SJSA1 (cell line): ENCODE measurements at regions not wholly inside any gene's neighbourhood (a gene's known extent, or its start where the extent isn't known, plus 50 kb on each side); places are given as distances from the start of the nearest gene placed in this dataset.
"Not testable (repeated sequence)": the region's sequence is repeated elsewhere in the genome, so short reads cannot be mapped to it uniquely, and the experiment has no call there.

Experiments used
- DNase-seq, 2 experiments: peaks; one replicate each; pipeline ENCODE4 v3.0.0-alpha.2; 2015 to 2020; ENCODE audit warnings: low spot score in 2 of 2, low read depth in 1 of 2
- H3K27ac ChIP-seq: fragments of 250-450 bp; sonication (Bioruptor Pico); 2 replicates; pipeline ENCODE4 v1.5.1; 2020; ENCODE audit warnings: mild to moderate bottlenecking, moderate library complexity
- H3K27me3 ChIP-seq: fragments of 250-450 bp; sonication (Bioruptor Pico); replicated peaks from 2 replicates; pipeline ENCODE4 v1.5.1; 2020; ENCODE audit warnings: mild to moderate bottlenecking, moderate library complexity
- H3K36me3 ChIP-seq: fragments of 250-450 bp; sonication (Bioruptor Pico); 2 replicates; pipeline ENCODE4 v1.5.1; 2020; ENCODE audit warnings: mild to moderate bottlenecking
- H3K4me1 ChIP-seq: fragments of 250-450 bp; sonication (Bioruptor Pico); replicated peaks from 2 replicates; pipeline ENCODE4 v1.6.1; 2021; ENCODE audit warnings: mild to moderate bottlenecking
- H3K4me3 ChIP-seq: fragments of 250-450 bp; sonication (Bioruptor Pico); 2 replicates; pipeline ENCODE4 v1.5.1; 2020; ENCODE audit warnings: mild to moderate bottlenecking
- H3K9me3 ChIP-seq: fragments of 250-450 bp; sonication (Bioruptor Pico); replicated peaks from 2 replicates; pipeline ENCODE4 v1.5.1; 2020; ENCODE audit warnings: mild to moderate bottlenecking

GRCh38 chr22:44636502-44637206 is 65.3 kb upstream of the PRR5 start:
- H3K36me3 ChIP-seq, H3K27ac ChIP-seq, H3K4me1 ChIP-seq, DNase-seq, H3K4me3 ChIP-seq, H3K27me3 ChIP-seq, H3K9me3 ChIP-seq: not testable (repeated sequence)

- H3K4me1 ChIP-seq, H3K27me3 ChIP-seq, H3K9me3 ChIP-seq, DNase-seq, H3K4me3 ChIP-seq, H3K36me3 ChIP-seq, H3K27ac ChIP-seq: not testable (repeated sequence)
Measured at GRCh38 chr22:44635567-44635966, 66.4 kb upstream of the PRR5 start.

GRCh38 chr22:44634426-44635321 is 67.3 kb upstream of the PRR5 start:
- H3K4me1 ChIP-seq, result no peaks in the 10 kb centered on the region
- no peaks in the 10 kb centered on the region for H3K9me3 ChIP-seq
- H3K36me3 ChIP-seq, result no peaks in the 10 kb centered on the region
- H3K27ac ChIP-seq, result no peak overlapping the region
- no peaks in the 10 kb centered on the region; the same call in 1 of the 2 replicates for H3K27me3 ChIP-seq
- no peak overlapping the region for H3K4me3 ChIP-seq
- DNase-seq, result no peak

GRCh38 chr22:44633647-44634046 is 68.4 kb upstream of the PRR5 start:
- Histone ChIP-seq H3K9me3 (no peaks in the 10 kb centered on the region), H3K27me3 (no peaks in the 10 kb centered on the region; the same call in 1 of the 2 replicates), H3K36me3 (no peaks in the 10 kb centered on the region), H3K27ac (no peak overlapping the region), H3K4me1 (no peaks in the 10 kb centered on the region), H3K4me3 (no peak overlapping the region)
- DNase-seq, result no peak

- H3K4me3 ChIP-seq, result no peak overlapping the region
- H3K9me3 ChIP-seq, result no peaks in the 10 kb centered on the region
- H3K27ac ChIP-seq, result no peak overlapping the region
- H3K36me3 ChIP-seq, result no peaks in the 10 kb centered on the region
- H3K4me1 ChIP-seq, result no peaks in the 10 kb centered on the region
- H3K27me3 ChIP-seq, result no peaks in the 10 kb centered on the region; the same call in 1 of the 2 replicates
- no peak for DNase-seq
Measured at GRCh38 chr22:44632541-44633396, 69.2 kb upstream of the PRR5 start.

- H3K27me3 ChIP-seq, result no peaks in the 10 kb centered on the region; the same call in 1 of the 2 replicates
- H3K9me3 ChIP-seq, result no peaks in the 10 kb centered on the region
- H3K27ac ChIP-seq, result no peak overlapping the region
- no peak overlapping the region for H3K4me3 ChIP-seq
- DNase-seq, result no peak
- no peaks in the 10 kb centered on the region for H3K4me1 ChIP-seq
- H3K36me3 ChIP-seq, result no peaks in the 10 kb centered on the region
Measured at GRCh38 chr22:44630826-44631225, 71.2 kb upstream of the PRR5 start.

- H3K9me3 ChIP-seq, result no peaks in the 10 kb centered on the region
- no peak overlapping the region for H3K27ac ChIP-seq
- DNase-seq, result no peak
- H3K36me3 ChIP-seq, result no peaks in the 10 kb centered on the region
- H3K4me1 ChIP-seq, result no peaks in the 10 kb centered on the region
- no peaks in the 10 kb centered on the region; the same call in 1 of the 2 replicates for H3K27me3 ChIP-seq
- H3K4me3 ChIP-seq, result no peak overlapping the region
Measured at GRCh38 chr22:44628835-44629234, 73.2 kb upstream of the PRR5 start.

GRCh38 chr22:44628273-44628672 is 73.7 kb upstream of the PRR5 start:
- Histone ChIP-seq H3K9me3 (no peaks in the 10 kb centered on the region), H3K36me3 (no peaks in the 10 kb centered on the region)

GRCh38 chr22:44627521-44628139 is 74.4 kb upstream of the PRR5 start:
- Histone ChIP-seq H3K27ac (no peak overlapping the region), H3K4me3 (no peak overlapping the region), H3K36me3 (no peaks in the 10 kb centered on the region), H3K27me3 (no peaks in the 10 kb centered on the region; the same call in 1 of the 2 replicates), H3K9me3 (no peaks in the 10 kb centered on the region), H3K4me1 (no peaks in the 10 kb centered on the region)
- no peak for DNase-seq

More at GRCh38 chr22:44628273-44628672, 73.7 kb upstream of the PRR5 start:
- H3K27me3 ChIP-seq, result no peaks in the 10 kb centered on the region; the same call in 1 of the 2 replicates
- no peak overlapping the region for H3K27ac ChIP-seq
- no peak for DNase-seq
- H3K4me3 ChIP-seq, result no peak overlapping the region
- H3K4me1 ChIP-seq, result no peaks in the 10 kb centered on the region

GRCh38 chr22:44625981-44626687 is 75.9 kb upstream of the PRR5 start:
- no peaks in the 10 kb centered on the region for H3K27me3 ChIP-seq
- peak in 1 of 2 experiments; percentile 61 for DNase-seq
- H3K9me3 ChIP-seq, result no peaks in the 10 kb centered on the region
- no peak overlapping the region for H3K4me3 ChIP-seq
- H3K36me3 ChIP-seq, result no peaks in the 10 kb centered on the region
- H3K4me1 ChIP-seq, result no peaks in the 10 kb centered on the region
- no peak overlapping the region for H3K27ac ChIP-seq

GRCh38 chr22:44625421-44625760 is 76.6 kb upstream of the PRR5 start:
- no peak overlapping the region for H3K4me3 ChIP-seq
- H3K36me3 ChIP-seq, result no peaks in the 10 kb centered on the region
- no peaks in the 10 kb centered on the region for H3K4me1 ChIP-seq
- no peak for DNase-seq
- H3K9me3 ChIP-seq, result no peaks in the 10 kb centered on the region
- no peak overlapping the region for H3K27ac ChIP-seq
- no peaks in the 10 kb centered on the region for H3K27me3 ChIP-seq

GRCh38 chr22:44624689-44625420 is 77.1 kb upstream of the PRR5 start:
- Histone ChIP-seq H3K27me3 (no peaks in the 10 kb centered on the region), H3K36me3 (no peaks in the 10 kb centered on the region), H3K4me3 (no peak overlapping the region), H3K27ac (no peak overlapping the region), H3K4me1 (no peaks in the 10 kb centered on the region), H3K9me3 (no peaks in the 10 kb centered on the region)
- DNase-seq, result no peak
